SK-N-SH treated with all-trans-retinoic acid at 6 μM for 48 hours (cell line): ENCODE measurements at regions not wholly inside any gene's neighbourhood (a gene's known extent, or its start where the extent isn't known, plus 50 kb on each side); places are given as distances from the start of the nearest gene placed in this dataset.

Experiments used
- ATAC-seq: fragments of 200-7000 bp; cut with Tn5 transposase; 3 replicates; pipeline ENCODE4 v1.9.1; 2020; ENCODE audit warnings: mild to moderate bottlenecking, moderate library complexity
- ARNTL ChIP-seq: fragments of 450-650 bp; formaldehyde crosslinking; IDR thresholded peaks from 2 replicates; pipeline ENCODE4 v1.5.0; 2020; ENCODE audit warnings: low read depth, mild to moderate bottlenecking, moderate library complexity, borderline replicate concordance
- BACH2 ChIP-seq: fragments of 250-450 bp; sonication (Bioruptor Pico); IDR thresholded peaks from 2 replicates; pipeline ENCODE4 v1.9.0; 2021; ENCODE audit warnings: mild to moderate bottlenecking, borderline replicate concordance
- CSDC2 ChIP-seq: fragments of 250-450 bp; sonication (Bioruptor Pico); IDR thresholded peaks from 2 replicates; pipeline ENCODE4 v1.5.0; 2020; ENCODE audit warnings: mild to moderate bottlenecking, moderate library complexity
- ESRRG ChIP-seq: fragments of 250-450 bp; sonication (Bioruptor Pico); IDR thresholded peaks from 2 replicates; pipeline ENCODE4 v1.6.1; 2021; ENCODE audit warnings: mild to moderate bottlenecking
- GLIS3 ChIP-seq: fragments of 250-450 bp; sonication (Bioruptor Pico); IDR thresholded peaks from 2 replicates; pipeline ENCODE4 v1.5.0; 2020; ENCODE audit warnings: mild to moderate bottlenecking, moderate library complexity
- ISL1 ChIP-seq: fragments of 250-450 bp; sonication (Bioruptor Pico); IDR thresholded peaks from 2 replicates; pipeline ENCODE4 v2.1.2; 2022; ENCODE audit warnings: mild to moderate bottlenecking, moderate library complexity
- OSR1 ChIP-seq: fragments of 250-450 bp; sonication (Bioruptor Pico); IDR thresholded peaks from 2 replicates; pipeline ENCODE4 v1.8.0; 2022; ENCODE audit warnings: moderate library complexity, mild to moderate bottlenecking, inconsistent platforms
- PPARA ChIP-seq: fragments of 250-450 bp; sonication (Bioruptor Pico); IDR thresholded peaks from 2 replicates; pipeline ENCODE4 v1.5.0; 2020; ENCODE audit warnings: mild to moderate bottlenecking, borderline replicate concordance
- RARB ChIP-seq: fragments of 250-450 bp; sonication (Bioruptor Pico); IDR thresholded peaks from 2 replicates; pipeline ENCODE4 v1.8.0; 2021; ENCODE audit warnings: mild to moderate bottlenecking, moderate library complexity
- SNAI2 ChIP-seq: fragments of 250-450 bp; sonication (Bioruptor Pico); IDR thresholded peaks from 2 replicates; pipeline ENCODE4 v1.5.0; 2020; ENCODE audit warnings: mild to moderate bottlenecking, moderate library complexity
- TCF4 ChIP-seq: fragments of 250-450 bp; sonication (Bioruptor Pico); IDR thresholded peaks from 2 replicates; pipeline ENCODE4 v1.8.0; 2021; ENCODE audit warnings: mild to moderate bottlenecking, moderate library complexity, borderline replicate concordance
- TOX ChIP-seq: fragments of 250-450 bp; sonication (Bioruptor Pico); IDR thresholded peaks from 2 replicates; pipeline ENCODE4 v1.8.0; 2021; ENCODE audit warnings: mild to moderate bottlenecking, moderate library complexity, borderline replicate concordance
- ZC3H10 ChIP-seq: fragments of 250-450 bp; sonication (Bioruptor Pico); IDR thresholded peaks from 2 replicates; pipeline ENCODE4 v1.5.1; 2021; ENCODE audit warnings: mild to moderate bottlenecking, moderate library complexity
- ZFP3 ChIP-seq: fragments of 250-450 bp; sonication (Bioruptor Pico); IDR thresholded peaks from 2 replicates; pipeline ENCODE4 v1.5.0; 2020; ENCODE audit warnings: mild to moderate bottlenecking, moderate library complexity
- ZFP30 ChIP-seq: fragments of 450-650 bp; formaldehyde crosslinking; IDR thresholded peaks from 2 replicates; pipeline ENCODE4 v1.5.0; 2022; ENCODE audit warnings: mild to moderate bottlenecking, moderate library complexity
- ZNF565 ChIP-seq: fragments of 450-650 bp; formaldehyde crosslinking; conservative IDR thresholded peaks from 2 replicates; pipeline ENCODE4 v1.5.0; 2020; ENCODE audit warnings: low read depth, mild to moderate bottlenecking, moderate library complexity
- ZNF70 ChIP-seq: fragments of 450-650 bp; formaldehyde crosslinking; IDR thresholded peaks from 2 replicates; pipeline ENCODE4 v1.5.0; 2020; ENCODE audit warnings: mild to moderate bottlenecking, moderate library complexity
- ZNF8 ChIP-seq: fragments of 450-650 bp; formaldehyde crosslinking; IDR thresholded peaks from 2 replicates; pipeline ENCODE4 v1.5.0; 2020; ENCODE audit warnings: mild to moderate bottlenecking, moderate library complexity
- TF ChIP-seq, protein P1 (sequence below): fragments of 250-450 bp; sonication (Bioruptor Pico); IDR thresholded peaks from 2 replicates; pipeline ENCODE4 v1.5.0; 2020; ENCODE audit warnings: mild to moderate bottlenecking, moderate library complexity
- TF ChIP-seq, protein P2 (sequence below): fragments of 250-450 bp; sonication (Bioruptor Pico); IDR thresholded peaks from 2 replicates; pipeline ENCODE4 v1.5.1; 2020; ENCODE audit warnings: low read depth, mild to moderate bottlenecking, moderate library complexity
- TF ChIP-seq, protein P3 (sequence below): fragments of 250-450 bp; sonication (Bioruptor Pico); IDR thresholded peaks from 2 replicates; pipeline ENCODE4 v1.8.0; 2021; ENCODE audit warnings: low read depth, mild to moderate bottlenecking, moderate library complexity, borderline replicate concordance
- TF ChIP-seq, protein P4 (sequence below): fragments of 250-450 bp; sonication (Bioruptor Pico); IDR thresholded peaks from 2 replicates; pipeline ENCODE4 v1.5.1; 2021; ENCODE audit warnings: mild to moderate bottlenecking, moderate library complexity
- TF ChIP-seq, protein P5 (sequence below): fragments of 250-450 bp; sonication (Bioruptor Pico); IDR thresholded peaks from 2 replicates; pipeline ENCODE4 v1.8.0; 2020; ENCODE audit warnings: mild to moderate bottlenecking, moderate library complexity, borderline replicate concordance

DNA sequence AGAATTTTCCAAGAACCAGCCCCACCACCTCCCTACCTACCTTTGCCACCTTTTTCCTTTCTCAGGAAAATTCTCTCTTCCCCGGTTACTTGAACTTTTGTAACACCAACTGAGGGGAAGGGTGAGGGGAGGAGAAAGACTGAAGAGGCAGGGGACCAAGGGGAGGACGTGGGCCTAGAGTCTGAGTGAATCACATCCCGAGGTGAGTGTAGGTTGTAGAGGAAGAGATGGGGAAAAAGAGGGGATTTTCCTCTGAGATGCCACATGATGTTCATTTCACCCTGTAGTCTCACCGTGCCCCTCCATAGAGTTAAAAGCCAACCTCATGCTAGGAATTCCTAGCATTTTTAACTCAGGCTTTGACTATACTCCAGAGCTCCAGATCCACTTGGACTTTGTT, 311.8 kb downstream of the RPAP3 start:
- ATAC-seq: no peak
- TF ChIP-seq CSDC2 (CRISPR knock-in tag) (no peak), PPARA (CRISPR knock-in tag) (no peak), ZC3H10 (CRISPR knock-in tag) (no peak), TCF4 (CRISPR knock-in tag) (no peak), TOX (CRISPR knock-in tag) (no peak), BACH2 (CRISPR knock-in tag) (no peak), RARB (CRISPR knock-in tag) (no peak), OSR1 (CRISPR knock-in tag) (no peak), ARNTL (CRISPR knock-in tag) (no peak), GLIS3 (no peak), ZNF565 (CRISPR knock-in tag) (no peak), ZFP3 (no peak), SNAI2 (CRISPR knock-in tag) (no peak), ZNF70 (CRISPR knock-in tag) (no peak)
- TF ChIP-seq, protein P1, sequence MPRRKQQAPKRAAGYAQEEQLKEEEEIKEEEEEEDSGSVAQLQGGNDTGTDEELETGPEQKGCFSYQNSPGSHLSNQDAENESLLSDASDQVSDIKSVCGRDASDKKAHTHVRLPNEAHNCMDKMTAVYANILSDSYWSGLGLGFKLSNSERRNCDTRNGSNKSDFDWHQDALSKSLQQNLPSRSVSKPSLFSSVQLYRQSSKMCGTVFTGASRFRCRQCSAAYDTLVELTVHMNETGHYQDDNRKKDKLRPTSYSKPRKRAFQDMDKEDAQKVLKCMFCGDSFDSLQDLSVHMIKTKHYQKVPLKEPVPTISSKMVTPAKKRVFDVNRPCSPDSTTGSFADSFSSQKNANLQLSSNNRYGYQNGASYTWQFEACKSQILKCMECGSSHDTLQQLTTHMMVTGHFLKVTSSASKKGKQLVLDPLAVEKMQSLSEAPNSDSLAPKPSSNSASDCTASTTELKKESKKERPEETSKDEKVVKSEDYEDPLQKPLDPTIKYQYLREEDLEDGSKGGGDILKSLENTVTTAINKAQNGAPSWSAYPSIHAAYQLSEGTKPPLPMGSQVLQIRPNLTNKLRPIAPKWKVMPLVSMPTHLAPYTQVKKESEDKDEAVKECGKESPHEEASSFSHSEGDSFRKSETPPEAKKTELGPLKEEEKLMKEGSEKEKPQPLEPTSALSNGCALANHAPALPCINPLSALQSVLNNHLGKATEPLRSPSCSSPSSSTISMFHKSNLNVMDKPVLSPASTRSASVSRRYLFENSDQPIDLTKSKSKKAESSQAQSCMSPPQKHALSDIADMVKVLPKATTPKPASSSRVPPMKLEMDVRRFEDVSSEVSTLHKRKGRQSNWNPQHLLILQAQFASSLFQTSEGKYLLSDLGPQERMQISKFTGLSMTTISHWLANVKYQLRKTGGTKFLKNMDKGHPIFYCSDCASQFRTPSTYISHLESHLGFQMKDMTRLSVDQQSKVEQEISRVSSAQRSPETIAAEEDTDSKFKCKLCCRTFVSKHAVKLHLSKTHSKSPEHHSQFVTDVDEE (CRISPR knock-in tag): no peak
- TF ChIP-seq, protein P2, sequence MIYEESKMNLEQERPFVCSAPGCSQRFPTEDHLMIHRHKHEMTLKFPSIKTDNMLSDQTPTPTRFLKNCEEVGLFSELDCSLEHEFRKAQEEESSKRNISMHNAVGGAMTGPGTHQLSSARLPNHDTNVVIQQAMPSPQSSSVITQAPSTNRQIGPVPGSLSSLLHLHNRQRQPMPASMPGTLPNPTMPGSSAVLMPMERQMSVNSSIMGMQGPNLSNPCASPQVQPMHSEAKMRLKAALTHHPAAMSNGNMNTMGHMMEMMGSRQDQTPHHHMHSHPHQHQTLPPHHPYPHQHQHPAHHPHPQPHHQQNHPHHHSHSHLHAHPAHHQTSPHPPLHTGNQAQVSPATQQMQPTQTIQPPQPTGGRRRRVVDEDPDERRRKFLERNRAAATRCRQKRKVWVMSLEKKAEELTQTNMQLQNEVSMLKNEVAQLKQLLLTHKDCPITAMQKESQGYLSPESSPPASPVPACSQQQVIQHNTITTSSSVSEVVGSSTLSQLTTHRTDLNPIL (CRISPR knock-in tag): no peak
- TF ChIP-seq, protein P3, sequence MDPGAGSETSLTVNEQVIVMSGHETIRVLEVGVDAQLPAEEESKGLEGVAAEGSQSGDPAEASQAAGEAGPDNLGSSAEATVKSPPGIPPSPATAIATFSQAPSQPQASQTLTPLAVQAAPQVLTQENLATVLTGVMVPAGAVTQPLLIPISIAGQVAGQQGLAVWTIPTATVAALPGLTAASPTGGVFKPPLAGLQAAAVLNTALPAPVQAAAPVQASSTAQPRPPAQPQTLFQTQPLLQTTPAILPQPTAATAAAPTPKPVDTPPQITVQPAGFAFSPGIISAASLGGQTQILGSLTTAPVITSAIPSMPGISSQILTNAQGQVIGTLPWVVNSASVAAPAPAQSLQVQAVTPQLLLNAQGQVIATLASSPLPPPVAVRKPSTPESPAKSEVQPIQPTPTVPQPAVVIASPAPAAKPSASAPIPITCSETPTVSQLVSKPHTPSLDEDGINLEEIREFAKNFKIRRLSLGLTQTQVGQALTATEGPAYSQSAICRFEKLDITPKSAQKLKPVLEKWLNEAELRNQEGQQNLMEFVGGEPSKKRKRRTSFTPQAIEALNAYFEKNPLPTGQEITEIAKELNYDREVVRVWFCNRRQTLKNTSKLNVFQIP (CRISPR knock-in tag): no peak
- TF ChIP-seq, protein P4, sequence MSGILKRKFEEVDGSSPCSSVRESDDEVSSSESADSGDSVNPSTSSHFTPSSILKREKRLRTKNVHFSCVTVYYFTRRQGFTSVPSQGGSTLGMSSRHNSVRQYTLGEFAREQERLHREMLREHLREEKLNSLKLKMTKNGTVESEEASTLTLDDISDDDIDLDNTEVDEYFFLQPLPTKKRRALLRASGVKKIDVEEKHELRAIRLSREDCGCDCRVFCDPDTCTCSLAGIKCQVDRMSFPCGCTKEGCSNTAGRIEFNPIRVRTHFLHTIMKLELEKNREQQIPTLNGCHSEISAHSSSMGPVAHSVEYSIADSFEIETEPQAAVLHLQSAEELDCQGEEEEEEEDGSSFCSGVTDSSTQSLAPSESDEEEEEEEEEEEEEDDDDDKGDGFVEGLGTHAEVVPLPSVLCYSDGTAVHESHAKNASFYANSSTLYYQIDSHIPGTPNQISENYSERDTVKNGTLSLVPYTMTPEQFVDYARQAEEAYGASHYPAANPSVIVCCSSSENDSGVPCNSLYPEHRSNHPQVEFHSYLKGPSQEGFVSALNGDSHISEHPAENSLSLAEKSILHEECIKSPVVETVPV: no peak

DNA sequence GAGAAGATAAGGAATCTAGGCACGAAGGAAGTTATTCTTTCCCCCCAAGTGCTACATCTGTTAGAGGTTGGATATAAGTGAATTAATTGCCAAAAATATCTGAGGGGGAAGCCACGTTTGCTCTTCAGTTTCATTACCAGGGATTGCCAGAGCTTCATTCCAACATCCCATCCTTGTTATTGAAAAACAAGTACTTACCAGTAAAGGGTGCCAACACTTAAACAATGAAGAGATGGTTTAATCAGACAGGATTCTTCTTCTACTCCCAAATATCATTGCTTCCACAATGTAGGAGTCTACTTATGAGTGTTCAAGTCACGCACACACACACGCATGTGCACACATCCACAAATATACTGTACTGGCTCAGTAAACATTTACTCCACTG, 312.4 kb downstream of the RPAP3 start:
- TF ChIP-seq ZFP30 (CRISPR knock-in tag) (no peak), ESRRG (no peak), ZFP3 (no peak), RARB (CRISPR knock-in tag) (no peak), ZNF565 (CRISPR knock-in tag) (no peak), ZNF8 (no peak), PPARA (CRISPR knock-in tag) (no peak), ISL1 (CRISPR knock-in tag) (no peak), ZNF70 (CRISPR knock-in tag) (no peak), BACH2 (CRISPR knock-in tag) (no peak), ZC3H10 (CRISPR knock-in tag) (no peak), TCF4 (CRISPR knock-in tag) (no peak), OSR1 (CRISPR knock-in tag) (no peak), CSDC2 (CRISPR knock-in tag) (no peak), SNAI2 (CRISPR knock-in tag) (no peak), TOX (CRISPR knock-in tag) (no peak)
- TF ChIP-seq, protein P4: no peak
- TF ChIP-seq, protein P5, sequence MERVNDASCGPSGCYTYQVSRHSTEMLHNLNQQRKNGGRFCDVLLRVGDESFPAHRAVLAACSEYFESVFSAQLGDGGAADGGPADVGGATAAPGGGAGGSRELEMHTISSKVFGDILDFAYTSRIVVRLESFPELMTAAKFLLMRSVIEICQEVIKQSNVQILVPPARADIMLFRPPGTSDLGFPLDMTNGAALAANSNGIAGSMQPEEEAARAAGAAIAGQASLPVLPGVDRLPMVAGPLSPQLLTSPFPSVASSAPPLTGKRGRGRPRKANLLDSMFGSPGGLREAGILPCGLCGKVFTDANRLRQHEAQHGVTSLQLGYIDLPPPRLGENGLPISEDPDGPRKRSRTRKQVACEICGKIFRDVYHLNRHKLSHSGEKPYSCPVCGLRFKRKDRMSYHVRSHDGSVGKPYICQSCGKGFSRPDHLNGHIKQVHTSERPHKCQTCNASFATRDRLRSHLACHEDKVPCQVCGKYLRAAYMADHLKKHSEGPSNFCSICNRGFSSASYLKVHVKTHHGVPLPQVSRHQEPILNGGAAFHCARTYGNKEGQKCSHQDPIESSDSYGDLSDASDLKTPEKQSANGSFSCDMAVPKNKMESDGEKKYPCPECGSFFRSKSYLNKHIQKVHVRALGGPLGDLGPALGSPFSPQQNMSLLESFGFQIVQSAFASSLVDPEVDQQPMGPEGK (CRISPR knock-in tag): no peak
- TF ChIP-seq, protein P1 (CRISPR knock-in tag): no peak
- no peak for ATAC-seq
